HepG2 (cell line): ENCODE measurements at regions not wholly inside any gene's neighbourhood (a gene's known extent, or its start where the extent isn't known, plus 50 kb on each side); places are given as distances from the start of the nearest gene placed in this dataset.

Source experiments
- CREB1 ChIP-seq, 2 experiments: fragments of 450-650 bp in 1 of 2; IDR thresholded peaks; 2 replicates each; pipeline ENCODE4 v1.6.1; 2016 to 2017; ENCODE audit warnings: control low read depth in 1 of 2, mild to moderate bottlenecking in 1 of 2, missing compliant biosample characterization in 1 of 2, missing genetic modification characterization in 1 of 2
- HDAC1 ChIP-seq: sonication (generic); formaldehyde crosslinking; IDR thresholded peaks from 2 replicates; pipeline ENCODE4 v1.5.1; 2020; ENCODE audit warnings: mild to moderate bottlenecking, missing genetic modification reagents
- HOXA7 ChIP-seq: sonication (generic); formaldehyde crosslinking; IDR thresholded peaks from 2 replicates; pipeline ENCODE4 v1.8.1; 2022; ENCODE audit warnings: mild to moderate bottlenecking, missing genetic modification reagents, moderate library complexity
- ISL2 ChIP-seq: sonication (generic); formaldehyde crosslinking; IDR thresholded peaks from 2 replicates; pipeline ENCODE4 v1.5.0; 2020; ENCODE audit warnings: missing genetic modification reagents
- KAT2B ChIP-seq: fragments of 150-350 bp; IDR thresholded peaks from 2 replicates; pipeline ENCODE4 v1.6.1; 2014; ENCODE audit warnings: low read depth, low read length, borderline replicate concordance
- KAT8 ChIP-seq: IDR thresholded peaks from 2 replicates; pipeline ENCODE4 v1.6.1; 2016; ENCODE audit warnings: missing genetic modification reagents, missing compliant biosample characterization
- KLF12 ChIP-seq: sonication (generic); formaldehyde crosslinking; IDR thresholded peaks from 2 replicates; pipeline ENCODE4 v1.4.0; 2020; ENCODE audit warnings: missing genetic modification reagents, borderline replicate concordance
- NFE2L1 ChIP-seq: sonication (generic); formaldehyde crosslinking; IDR thresholded peaks from 2 replicates; pipeline ENCODE4 v1.4.0; 2020; ENCODE audit warnings: missing genetic modification reagents, mild to moderate bottlenecking, borderline replicate concordance
- NFE2L2 ChIP-seq: fragments of 150-350 bp; IDR thresholded peaks from 2 replicates; pipeline ENCODE4 v1.6.1; 2014; ENCODE audit warnings: low read length
- NFIC ChIP-seq: IDR thresholded peaks from 2 replicates; pipeline ENCODE4 v1.6.1; 2012; ENCODE audit warnings: mild to moderate bottlenecking, low read length, inconsistent platforms
- NONO ChIP-seq, 2 experiments: fragments of 450-650 bp in 1 of 2; sonication (generic) in 1 of 2; formaldehyde crosslinking in 1 of 2; IDR thresholded peaks in 1 of 2; conservative IDR thresholded peaks in 1 of 2; 2 replicates each; pipeline versions ENCODE4 v1.6.1 to v1.8.0; 2017 to 2022; ENCODE audit warnings: mild to moderate bottlenecking in 1 of 2, missing genetic modification reagents in 1 of 2, moderate library complexity in 1 of 2
- REST ChIP-seq, 2 experiments: IDR thresholded peaks; 2 replicates each; pipeline ENCODE4 v1.6.1; 2011 to 2012; ENCODE audit warnings: low read length in 2 of 2, borderline replicate concordance in 1 of 2, low read depth in 1 of 2, mild to moderate bottlenecking in 1 of 2, moderate library complexity in 1 of 2
- RXRA ChIP-seq: sonication (generic); formaldehyde crosslinking; IDR thresholded peaks from 2 replicates; pipeline ENCODE4 v1.5.1; 2020; ENCODE audit warnings: missing genetic modification reagents
- SALL1 ChIP-seq: sonication (generic); formaldehyde crosslinking; IDR thresholded peaks from 2 replicates; pipeline ENCODE4 v1.8.0; 2022; ENCODE audit warnings: mild to moderate bottlenecking, missing genetic modification reagents
- SKI ChIP-seq: fragments of 450-650 bp; IDR thresholded peaks from one replicate; pipeline ENCODE4 v1.6.1; 2018; ENCODE audit warnings: mild to moderate bottlenecking; ENCODE audit not compliant: partially characterized antibody
- TARDBP ChIP-seq: sonication (generic); formaldehyde crosslinking; IDR thresholded peaks from 2 replicates; pipeline ENCODE4 v1.8.0; 2022; ENCODE audit warnings: mild to moderate bottlenecking, missing genetic modification reagents
- ZMYM4 ChIP-seq: sonication (generic); formaldehyde crosslinking; IDR thresholded peaks from 2 replicates; pipeline ENCODE4 v1.8.1; 2023; ENCODE audit warnings: mild to moderate bottlenecking, missing genetic modification reagents
- ZNF235 ChIP-seq: sonication (generic); formaldehyde crosslinking; IDR thresholded peaks from 2 replicates; pipeline ENCODE4 v1.8.1; 2023; ENCODE audit warnings: mild to moderate bottlenecking, missing genetic modification reagents, borderline replicate concordance
- ZNF605 ChIP-seq: sonication (generic); formaldehyde crosslinking; IDR thresholded peaks from 2 replicates; pipeline ENCODE4 v1.8.0; 2022; ENCODE audit warnings: mild to moderate bottlenecking, missing genetic modification reagents
- ZNF646 ChIP-seq: sonication (generic); formaldehyde crosslinking; IDR thresholded peaks from 2 replicates; pipeline ENCODE4 v1.9.0; 2021; ENCODE audit warnings: mild to moderate bottlenecking, missing genetic modification reagents
- ZNF672 ChIP-seq: sonication (generic); formaldehyde crosslinking; IDR thresholded peaks from 2 replicates; pipeline ENCODE4 v1.8.1; 2022; ENCODE audit warnings: missing genetic modification reagents

- TF ChIP-seq HDAC1 (CRISPR knock-in tag) (0 out of 2 replicates have a peak, but pooled peaks have one; percentile 22), HOXA7 (CRISPR knock-in tag) (no peak), KAT2B (no peak), NONO (IDR thresholded peaks at IDR 0.05) (no peak), NONO (CRISPR knock-in tag; conservative IDR thresholded peaks at IDR 0.05) (peak; percentile 57; the same call in 1 of the 2 replicates), TARDBP (peak; percentile 66; the same call in 1 of the 2 replicates), ISL2 (CRISPR knock-in tag) (peak; percentile 81), ZMYM4 (peak; percentile 66; the same call in 1 of the 2 replicates), RXRA (no peak), SALL1 (CRISPR knock-in tag) (peak; percentile 12; the same call in 1 of the 2 replicates), NFE2L1 (CRISPR knock-in tag) (no peak), CREB1 (IDR thresholded peaks at IDR 0.05) (peak; percentile 40; the same call in 1 of the 2 replicates), CREB1 (CRISPR knock-in tag; IDR thresholded peaks at IDR 0.05) (peak; percentile 56; the same call in 1 of the 2 replicates), NFE2L2 (no peak), REST (IDR thresholded peaks at IDR 0.05; ENCODE audit: borderline replicate concordance in 1 of 2, low read depth in 1 of 2, low read length in 2 of 2) (no peak), KLF12 (CRISPR knock-in tag) (no peak), ZNF235 (CRISPR knock-in tag) (no peak), ZNF605 (CRISPR knock-in tag) (no peak), KAT8 (CRISPR knock-in tag) (0 out of 2 replicates have a peak, but pooled peaks have one; percentile 12), ZNF672 (CRISPR knock-in tag) (no peak), NFIC (peak; percentile 66; the same call in 1 of the 2 replicates), ZNF646 (CRISPR knock-in tag) (peak; percentile 86), SKI (peak; percentile 35)
Measured at GRCh38 chr18:69349912-69350597, 50.6 kb upstream of the DOK6 start (continued).
